ENCODE measurements at regions not wholly inside any gene's neighbourhood (a gene's known extent, or its start where the extent isn't known, plus 50 kb on each side); places are given as distances from the start of the nearest gene placed in this dataset.
A peak's percentile ranks its signal among the peaks of the same experiment; 100 is the strongest.

GRCh38 chr6:156109713-156110112, 654.1 kb upstream of the NOX3 start:
- no peak for DNase-seq

DNA sequence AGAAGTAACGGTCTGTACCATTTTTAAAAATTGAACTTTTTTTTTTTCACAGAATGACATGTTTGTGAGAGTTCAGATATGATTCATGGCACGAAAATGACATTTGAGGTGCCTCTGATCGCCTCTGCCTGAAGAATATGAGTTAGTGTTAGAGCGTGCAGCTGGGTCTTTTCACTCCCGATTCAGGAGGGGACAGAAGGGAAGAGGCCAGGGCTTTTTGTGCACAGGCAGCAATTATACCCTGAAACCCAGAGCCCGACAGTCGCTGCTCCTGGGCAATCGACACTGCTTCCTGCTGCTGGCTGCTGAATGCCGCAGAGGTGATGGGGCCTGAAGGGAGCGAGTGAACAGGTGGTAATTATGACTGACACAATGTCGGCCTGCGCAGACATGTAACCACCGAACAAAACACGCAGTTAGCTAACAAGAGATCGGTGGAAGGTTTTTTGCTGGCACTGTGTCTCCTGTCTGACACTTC, 652.0 kb upstream of the NOX3 start:
- DNase-seq: peak; percentile 3

DNA sequence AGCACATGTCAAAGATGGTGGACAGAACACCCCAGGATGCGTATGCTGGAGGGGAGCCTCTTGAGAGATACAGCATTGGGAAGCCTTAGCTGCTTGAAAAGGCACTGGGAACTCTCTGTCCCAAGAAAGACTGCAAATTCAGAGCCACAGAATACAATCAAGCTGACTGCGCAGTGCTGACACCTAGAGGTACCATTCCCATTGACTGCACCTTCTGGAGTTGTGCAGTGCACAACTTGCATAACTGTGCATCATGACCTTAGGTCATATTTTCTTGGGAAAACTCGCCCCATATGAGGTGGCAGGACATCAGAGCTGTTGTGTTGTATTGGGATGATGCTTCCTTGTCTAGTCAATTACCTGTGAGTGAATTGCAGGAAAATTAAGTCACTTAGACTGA, 646.5 kb upstream of the NOX3 start:
- DNase-seq: no peak

DNA sequence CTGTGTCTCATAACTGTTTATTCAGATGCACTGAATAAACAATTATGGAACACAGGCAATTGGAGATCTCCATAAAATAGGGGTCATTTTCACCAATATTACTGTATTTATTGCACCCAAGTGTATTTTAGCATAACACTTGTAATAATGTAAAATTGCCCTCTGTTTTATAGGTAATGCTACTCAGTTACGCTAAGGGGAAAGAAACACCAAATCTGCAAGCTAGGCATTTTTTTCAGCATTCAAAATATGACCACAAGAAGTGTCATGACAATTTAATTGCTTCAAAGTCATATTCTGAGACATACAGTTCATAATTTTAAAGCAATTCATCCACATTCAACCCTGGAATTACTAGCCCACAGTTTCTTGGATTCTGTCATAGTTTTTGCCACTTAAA, 643.2 kb upstream of the NOX3 start:
- no peak for DNase-seq

DNA sequence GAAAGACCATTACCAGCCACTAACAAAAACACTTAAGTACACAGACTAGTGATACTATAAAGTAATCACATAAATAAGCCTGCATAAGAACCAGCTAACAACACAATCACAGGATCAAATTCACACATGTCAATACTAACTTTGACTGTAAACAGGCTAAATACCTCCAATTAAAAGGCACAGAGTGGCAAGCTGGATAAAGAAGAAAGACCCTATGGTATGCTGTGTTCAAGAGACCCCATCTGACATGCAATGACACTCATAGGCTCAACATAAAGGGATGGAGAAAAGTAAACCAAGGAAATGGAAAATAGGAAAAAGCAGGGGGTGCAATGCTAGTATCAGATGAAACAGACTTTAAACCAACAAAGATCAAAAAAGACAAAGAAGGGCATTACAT, 631.8 kb upstream of the NOX3 start:
- DNase-seq: no peak

DNA sequence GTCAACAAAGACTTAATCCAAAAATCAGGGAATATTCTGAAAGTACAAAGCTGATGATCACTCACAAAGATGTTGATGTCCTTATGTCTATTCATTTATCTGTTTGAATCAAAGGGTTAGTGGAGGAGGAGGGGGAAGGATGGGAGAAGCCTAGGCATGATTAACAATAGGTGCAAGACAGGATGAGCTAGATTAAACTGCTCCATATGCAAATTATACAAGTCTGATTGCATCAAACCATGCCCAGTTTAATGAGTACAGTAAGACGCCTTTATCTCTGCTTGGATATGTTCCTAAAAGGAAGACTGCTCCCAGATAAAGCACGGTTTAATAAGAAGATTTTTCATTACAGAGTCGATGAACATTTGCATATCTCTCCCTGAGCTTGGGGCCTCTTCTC, 626.4 kb upstream of the NOX3 start:
- DNase-seq: no peak

GRCh38 chr6:156080371-156080770, 624.7 kb upstream of the NOX3 start:
- DNase-seq: no peak

DNA sequence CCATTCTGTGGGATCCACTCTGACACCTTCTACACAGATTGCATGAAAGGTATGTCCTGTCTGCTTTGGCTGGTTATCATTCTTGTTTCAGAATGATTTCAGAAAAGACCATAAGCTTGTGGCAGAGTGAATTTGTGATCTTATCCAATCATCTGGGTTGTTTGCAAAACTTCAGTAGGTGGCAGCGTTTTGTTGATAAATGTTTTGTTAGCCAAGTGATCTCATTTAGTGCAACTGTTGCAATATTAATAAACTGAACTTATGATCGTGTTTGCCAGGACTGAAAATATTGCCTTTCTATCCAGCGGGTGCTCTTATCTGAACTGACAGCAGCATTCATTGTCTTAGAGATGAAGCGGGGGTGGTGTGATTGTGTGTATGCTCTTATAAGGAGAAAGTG, 613.2 kb upstream of the NOX3 start:
- DNase-seq: peak; percentile 3

- no peak for DNase-seq
Measured at GRCh38 chr6:156065849-156066248, 610.2 kb upstream of the NOX3 start.

- DNase-seq: no peak
Measured at GRCh38 chr6:156062091-156062563, 606.5 kb upstream of the NOX3 start.

DNA sequence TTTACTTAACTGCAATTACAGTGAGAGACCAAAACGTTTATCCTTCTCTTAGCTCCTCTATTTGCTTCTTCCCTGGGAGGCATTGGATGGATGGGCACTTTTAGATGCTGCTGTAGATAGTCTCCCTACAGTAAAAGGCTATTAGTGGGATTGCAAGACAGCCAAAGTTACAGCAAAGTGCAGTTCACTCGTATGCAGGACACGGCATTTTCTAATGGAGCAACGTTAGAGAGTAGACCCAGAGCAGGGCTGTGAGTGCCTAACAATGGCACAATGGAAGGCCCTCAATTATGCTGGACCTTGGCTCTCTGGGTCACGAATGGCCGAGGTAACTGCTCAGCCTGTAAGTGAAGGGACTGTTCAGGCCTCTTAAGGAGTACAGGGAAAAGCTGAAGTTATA, 605.8 kb upstream of the NOX3 start:
- no peak for DNase-seq

- no peak for DNase-seq
Measured at GRCh38 chr6:156060013-156060412, 604.4 kb upstream of the NOX3 start.

GRCh38 chr6:156058356-156058755, 602.7 kb upstream of the NOX3 start:
- no peak for DNase-seq

GRCh38 chr6:156057869-156058268, 602.2 kb upstream of the NOX3 start:
- no peak for DNase-seq

DNA sequence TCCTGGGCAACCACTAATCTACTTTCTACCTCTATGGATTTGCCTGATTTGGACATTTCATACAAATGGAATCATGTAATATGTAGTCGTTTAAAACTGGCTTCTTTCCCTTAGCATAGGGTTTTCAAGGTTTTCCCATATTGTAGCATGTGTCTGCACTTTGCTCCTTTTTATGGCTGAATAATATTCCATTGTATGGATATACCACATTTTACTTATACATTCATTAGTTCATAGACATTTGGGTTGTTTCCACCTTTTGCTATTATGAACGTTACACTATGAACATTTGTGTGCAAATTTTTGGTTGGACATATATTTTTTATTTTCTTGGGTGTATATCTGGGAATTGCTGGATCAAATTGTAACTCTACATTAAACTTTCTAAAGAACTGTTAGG, 600.4 kb upstream of the NOX3 start:
- DNase-seq: no peak

DNA sequence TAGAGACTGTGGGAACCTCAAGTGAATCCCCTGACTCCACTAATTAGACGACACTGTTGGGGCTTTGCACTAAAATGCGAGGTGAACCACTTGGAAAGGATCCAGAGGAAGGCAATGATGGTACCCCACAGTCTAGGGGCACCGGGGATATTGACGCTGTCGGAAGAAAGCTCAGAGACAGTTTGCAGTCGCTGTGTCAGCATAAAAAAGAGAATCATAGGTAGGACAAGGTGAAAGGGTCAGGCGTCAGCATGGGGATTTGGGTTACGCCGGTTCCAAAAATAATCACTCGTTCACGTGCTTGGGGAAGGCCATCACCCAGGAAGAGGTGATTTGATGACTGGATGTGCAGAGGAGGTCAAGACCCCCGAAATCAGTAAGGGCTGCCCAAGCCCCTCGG, 598.0 kb upstream of the NOX3 start:
- DNase-seq: no peak

DNA sequence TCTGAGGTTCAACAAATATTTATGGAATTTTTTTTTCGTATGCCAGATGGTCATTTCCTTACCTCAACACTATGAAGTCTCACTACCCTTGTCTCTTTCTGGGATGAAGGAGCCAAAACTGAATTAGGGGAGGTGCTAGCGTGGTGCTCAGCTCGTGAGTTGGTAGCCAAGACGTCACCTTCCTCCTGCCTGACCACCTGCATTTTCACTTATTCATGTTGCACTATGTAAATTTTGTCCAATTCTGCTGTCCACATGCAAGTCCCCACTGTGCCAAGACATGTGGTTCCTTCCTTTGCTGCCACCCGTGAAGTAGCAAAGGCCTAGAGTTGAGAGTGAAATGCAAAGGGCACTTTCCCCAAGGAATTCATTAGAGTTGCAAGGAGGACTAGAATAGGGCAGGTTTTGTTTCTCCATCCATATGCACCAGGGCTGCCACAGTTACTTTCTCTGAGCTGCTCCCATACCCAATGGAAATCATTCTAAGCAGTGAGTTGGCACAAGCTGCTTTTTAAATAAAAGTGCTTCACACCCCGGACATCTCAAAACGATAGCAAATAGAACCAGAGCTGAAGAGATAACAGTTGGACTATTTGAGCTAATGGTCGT, 591.3 kb upstream of the NOX3 start:
- no peak for DNase-seq

DNA sequence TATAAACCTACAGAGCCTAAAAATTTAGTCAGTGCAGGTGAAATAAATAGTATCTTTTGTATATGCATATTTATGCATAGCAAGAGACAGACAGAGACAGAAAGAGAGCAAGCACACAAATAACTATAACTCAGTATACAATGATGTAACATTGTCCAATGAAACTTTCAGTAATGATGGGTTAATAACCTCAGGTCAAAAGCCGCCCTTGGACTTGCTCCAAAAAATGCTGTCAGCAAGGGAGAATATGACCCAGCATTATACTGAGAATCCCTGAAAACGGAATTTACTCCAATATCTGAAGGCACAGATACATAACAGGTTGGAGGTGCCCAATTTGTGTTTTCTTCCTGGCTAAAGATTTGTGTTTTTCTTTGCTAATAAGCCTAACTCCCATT, 590.6 kb upstream of the NOX3 start:
- no peak for DNase-seq

DNA sequence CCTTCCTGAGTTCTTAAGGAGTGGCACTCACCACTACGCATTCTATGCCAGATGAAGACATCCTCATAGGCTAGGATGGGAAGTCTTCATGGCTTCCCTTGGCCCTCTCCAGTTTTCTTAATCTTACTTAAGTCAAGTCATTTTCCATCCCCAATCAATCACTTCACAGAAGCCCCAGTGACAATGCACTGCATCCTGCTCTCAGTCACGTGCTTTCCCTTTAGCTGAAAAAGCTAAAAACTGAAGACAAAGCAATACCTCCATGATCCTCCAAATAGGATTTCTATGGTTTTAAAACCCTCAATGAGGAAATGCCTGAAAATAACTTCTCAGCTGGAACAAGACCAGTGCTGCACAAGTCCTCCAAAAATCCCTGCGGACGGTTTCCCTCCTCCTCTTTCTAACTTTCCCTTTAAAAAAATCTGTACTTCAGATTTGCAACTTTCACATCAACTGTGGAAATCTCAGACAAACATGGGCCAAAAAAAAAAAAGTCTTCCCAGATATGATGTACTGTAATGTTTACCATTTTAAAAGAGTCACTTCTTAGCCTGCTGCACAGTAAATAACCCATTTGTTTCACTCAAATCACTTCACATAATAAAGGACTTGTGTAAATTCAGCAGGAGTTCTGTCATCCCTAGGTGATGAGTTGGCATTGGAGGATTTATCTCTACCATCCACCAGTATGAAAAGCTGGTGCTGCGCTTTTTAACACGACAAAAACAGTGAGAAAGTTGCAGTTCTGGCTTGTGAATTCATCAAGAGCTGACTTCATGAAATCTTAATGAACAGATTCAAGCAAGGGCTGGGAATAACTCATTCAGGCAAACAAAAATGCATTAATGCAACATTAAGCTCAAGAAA, 590.0 kb upstream of the NOX3 start:
- DNase-seq: no peak

DNA sequence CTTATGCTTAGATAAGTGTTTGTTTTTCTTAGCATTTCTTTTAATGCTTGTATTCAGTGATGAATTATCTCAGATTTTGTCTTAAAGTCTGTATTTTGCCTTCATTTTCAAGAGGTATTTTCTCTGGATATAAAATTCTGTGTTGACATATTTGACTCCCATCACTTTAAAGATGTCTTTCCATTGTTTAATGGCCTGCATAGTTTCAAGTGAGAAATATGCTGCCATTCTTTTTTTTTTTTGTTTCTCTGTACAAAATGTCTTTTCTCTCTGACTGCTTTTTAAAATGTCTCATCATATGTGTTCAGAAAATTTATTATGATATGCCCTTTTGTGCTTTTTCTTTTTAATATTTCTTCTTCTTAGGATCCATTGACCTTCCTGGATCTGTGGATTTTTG, 578.0 kb upstream of the NOX3 start:
- DNase-seq: no peak

GRCh38 chr6:156031516-156031915, 575.9 kb upstream of the NOX3 start:
- no peak for DNase-seq

GRCh38 chr6:156030053-156030452, 574.4 kb upstream of the NOX3 start:
- no peak for DNase-seq

GRCh38 chr6:156029286-156029985, 573.8 kb upstream of the NOX3 start:
- no peak for DNase-seq

Measured in activated CD4-positive, alpha-beta T cell treated with anti-CD3 and anti-CD28 coated beads, Interleukin-2, amount 50 U/mL, for 16 hours (primary cell).